DMS79 (cell line): ENCODE measurements at regions not wholly inside any gene's neighbourhood (a gene's known extent, or its start where the extent isn't known, plus 50 kb on each side); places are given as distances from the start of the nearest gene placed in this dataset.
"Not testable (repeated sequence)": the region's sequence is repeated elsewhere in the genome, so short reads cannot be mapped to it uniquely, and the experiment has no call there.

ENCODE experiments used
- DNase-seq: peaks from one replicate; lab custom pipeline; 2025; lab: John Stamatoyannopoulos, UW

GRCh38 chr6:16039892-16040627 lies 88.8 kb upstream of the MYLIP start:
- not testable (repeated sequence) for DNase-seq

DNA sequence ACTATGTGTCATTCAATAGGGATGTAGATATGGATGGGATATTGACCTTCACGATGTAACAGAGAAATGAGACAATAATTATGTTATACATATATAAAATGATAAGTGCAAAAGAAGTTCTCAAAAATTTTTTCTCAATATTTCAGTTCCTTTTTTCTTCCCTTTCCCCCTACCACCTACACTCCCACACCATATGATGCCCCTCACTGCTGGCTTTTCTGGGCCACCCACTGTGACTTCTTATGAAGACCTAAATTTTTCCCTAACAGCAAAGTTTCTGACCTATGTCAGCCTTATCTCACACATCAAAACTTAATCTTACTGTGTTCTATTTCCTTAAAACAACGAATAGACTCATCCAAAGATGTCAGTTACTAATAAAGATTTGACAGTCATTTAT lies 89.9 kb upstream of the MYLIP start:
- DNase-seq = no peak

DNA sequence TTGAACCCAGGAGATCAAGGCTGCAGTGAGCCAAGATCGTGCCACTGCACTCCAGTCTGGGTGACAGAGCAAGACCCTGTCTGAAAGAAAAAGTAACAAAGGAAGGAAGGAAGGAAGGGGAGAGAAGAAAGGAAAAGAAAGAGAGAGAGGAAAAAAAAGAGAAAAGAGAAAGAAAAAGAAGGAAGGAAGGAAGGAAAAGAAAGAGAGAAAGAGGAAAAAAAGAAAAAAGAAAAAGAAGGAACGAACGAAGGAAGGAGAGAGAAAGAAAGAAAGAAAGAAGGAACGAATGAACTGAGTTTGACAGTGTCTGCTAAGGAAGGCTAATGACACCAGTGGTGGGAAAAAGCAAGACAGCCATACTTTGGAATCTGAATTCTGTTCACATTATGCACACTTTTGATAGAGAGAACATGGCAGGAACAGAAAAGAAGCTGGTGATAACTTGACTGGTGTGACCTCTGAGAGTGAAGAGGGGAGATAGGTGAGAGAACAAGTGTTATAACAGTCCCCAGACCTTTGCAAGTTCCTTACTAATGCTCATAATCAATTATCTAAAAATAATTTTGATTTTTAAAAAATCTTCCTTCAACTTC lies 93.3 kb upstream of the MYLIP start:
- no peak for DNase-seq

DNA sequence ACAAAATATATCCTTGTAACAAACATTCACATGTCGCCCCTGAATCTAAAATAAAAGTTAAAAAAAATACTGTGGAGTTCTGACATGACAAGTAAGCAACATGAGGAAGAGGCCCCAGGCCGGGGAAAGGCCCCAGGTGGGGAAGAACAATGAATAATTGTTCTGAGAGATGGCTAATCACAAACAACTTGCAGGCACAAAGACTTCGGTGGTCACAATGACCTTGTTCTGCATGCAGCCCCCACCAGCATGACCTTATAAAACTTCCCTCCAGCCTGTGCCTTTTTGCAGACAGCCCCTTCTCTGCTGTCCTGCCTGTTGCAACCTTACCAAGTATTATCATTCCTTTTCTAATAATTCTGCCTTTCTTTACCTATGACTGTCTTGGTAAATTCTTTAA lies 95.7 kb upstream of the MYLIP start:
- no peak for DNase-seq

DNA sequence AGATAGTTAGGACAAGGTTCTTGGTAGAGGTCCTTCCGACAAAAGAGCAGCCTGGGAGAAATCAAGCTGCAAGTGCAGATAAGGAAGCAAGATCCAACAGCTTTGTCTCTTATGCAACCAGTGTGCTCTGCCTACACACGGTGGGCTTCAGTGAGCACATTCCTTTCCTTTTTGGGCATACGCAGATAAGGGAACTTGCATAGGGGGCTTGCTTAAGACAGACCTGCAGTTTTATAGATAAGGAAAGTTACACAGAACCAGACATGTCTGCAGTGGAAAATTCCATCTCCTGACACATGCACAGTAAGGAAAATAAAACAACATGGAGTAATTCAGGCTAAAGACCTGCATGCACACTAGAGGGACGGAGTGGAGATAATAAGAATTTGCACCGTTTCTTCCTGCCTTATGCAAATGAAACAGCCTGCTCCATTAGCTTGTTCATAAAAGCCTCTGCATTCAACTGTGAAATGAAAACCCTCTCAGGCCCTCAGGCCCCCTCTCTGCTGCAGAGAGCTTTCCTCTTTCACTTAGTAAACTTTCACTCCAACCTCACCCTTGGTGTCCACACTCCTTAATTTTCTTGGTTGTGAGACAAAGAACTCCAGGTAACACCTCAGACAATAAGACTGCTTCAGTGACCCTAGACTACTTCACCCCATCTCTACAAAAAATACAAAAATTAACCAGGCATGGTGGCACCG lies 97.5 kb upstream of the MYLIP start:
- DNase-seq = no peak

- no peak for DNase-seq
Observed at GRCh38 chr6:16028966-16029365, 99.9 kb upstream of the MYLIP start.

DNA sequence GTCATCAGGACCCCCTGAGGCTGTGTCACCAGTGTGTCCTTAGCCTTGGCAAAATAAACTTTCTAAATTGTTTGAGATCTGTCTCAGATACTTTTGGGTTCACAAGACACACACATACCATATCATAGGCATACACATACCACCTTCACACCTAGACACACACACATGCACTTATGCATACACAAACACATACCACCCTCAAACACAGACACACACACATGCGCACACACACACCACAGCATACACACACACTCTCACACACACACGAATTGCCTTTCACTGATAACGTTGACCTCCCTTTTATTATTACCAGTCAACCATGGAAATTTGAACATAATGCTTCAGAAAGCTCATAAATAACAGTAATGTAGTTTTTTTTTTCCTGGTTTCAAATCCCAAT lies 108.6 kb upstream of the MYLIP start:
- no peak for DNase-seq

GRCh38 chr6:16019462-16019861 lies 109.4 kb upstream of the MYLIP start:
- no peak for DNase-seq

DNA sequence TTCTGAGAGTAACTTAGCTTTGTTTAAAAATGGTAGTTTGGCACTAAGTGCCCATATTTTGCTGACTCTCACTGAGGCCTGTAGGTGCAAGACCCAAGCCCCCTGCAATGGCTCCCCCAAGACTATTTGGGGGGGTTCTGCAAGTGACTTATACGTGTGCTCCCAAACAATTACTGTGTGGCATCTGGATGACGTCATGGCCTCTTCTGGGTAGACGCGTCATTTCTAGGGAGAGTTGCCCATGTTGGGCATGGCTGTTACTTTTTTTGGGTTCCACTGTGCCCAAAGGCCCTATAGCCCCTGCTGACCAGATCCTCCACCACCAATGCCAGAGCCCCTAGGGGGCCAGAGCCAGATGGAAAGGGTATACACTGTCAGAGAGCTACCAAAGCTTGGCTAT lies 110.3 kb upstream of the MYLIP start:
- DNase-seq = no peak

GRCh38 chr6:16014325-16014724 lies 114.6 kb upstream of the MYLIP start:
- not testable (repeated sequence) for DNase-seq

DNA sequence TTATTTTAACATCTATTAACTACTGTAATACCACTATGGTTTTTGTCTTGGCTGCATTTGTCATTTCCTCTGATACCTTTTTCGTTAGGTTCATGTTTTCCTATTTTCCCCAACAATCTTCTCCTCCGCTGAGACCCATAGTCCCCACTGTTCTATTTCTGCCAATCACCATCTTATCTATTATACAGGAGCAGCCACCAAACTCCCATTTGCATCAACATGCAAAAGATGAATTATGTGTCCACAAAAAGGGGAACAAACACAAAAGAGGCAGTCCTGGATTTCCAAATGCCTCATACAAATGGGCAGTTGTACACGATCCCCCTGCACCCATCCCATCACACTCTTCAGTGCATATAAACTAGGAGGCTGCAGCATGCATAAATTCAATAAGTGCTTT lies 121.7 kb upstream of the MYLIP start:
- no peak for DNase-seq

GRCh38 chr6:16006681-16007080 lies 122.2 kb upstream of the MYLIP start:
- DNase-seq = no peak

GRCh38 chr6:16004934-16005679 lies 123.8 kb upstream of the MYLIP start:
- DNase-seq = no peak

GRCh38 chr6:16003197-16003491 lies 125.7 kb upstream of the MYLIP start:
- no peak for DNase-seq

DNA sequence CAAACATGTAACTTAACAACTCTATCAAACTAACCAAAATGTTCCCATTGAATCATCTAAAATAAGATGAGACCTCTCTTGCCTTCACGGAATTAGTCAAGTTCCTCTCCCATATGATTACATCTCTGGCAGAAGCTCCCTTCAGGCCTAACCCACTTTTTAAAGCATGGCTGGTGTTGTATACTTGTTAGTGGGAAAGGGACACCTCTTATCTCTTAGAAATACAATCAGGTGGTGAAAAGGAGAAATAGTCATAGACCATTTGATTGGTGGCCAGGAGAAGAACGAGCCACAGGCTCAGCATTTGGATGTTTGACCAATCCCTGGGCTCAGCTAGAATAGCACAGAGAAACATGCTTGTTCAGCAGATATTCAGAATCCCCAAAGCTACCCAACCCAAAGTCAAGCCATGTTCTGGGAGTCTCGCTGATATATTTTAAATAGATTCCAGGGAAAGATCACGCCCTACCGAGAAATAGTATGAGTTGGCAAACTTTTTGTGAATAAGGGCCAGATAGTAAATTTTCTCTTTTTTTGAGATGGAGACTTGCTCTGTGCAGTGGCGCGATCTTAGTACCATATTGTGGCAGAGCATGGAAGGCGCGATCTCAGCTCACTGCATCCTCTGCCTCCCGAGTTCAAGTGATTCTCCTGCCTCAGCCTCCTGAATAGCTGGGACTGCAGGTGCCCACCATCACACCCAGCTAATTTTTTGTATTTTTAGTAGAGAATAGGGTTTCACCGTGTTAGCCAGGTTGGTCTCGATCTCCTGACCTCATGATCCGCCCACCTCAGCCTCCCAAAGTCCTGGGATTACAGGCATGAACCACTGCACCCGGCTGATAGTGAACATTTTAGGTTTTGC lies 126.3 kb upstream of the MYLIP start:
- no peak for DNase-seq

- no peak for DNase-seq
Observed at GRCh38 chr6:16001158-16001557, 127.7 kb upstream of the MYLIP start.

GRCh38 chr6:15999201-15999600 lies 129.7 kb upstream of the MYLIP start:
- DNase-seq = no peak

DNA sequence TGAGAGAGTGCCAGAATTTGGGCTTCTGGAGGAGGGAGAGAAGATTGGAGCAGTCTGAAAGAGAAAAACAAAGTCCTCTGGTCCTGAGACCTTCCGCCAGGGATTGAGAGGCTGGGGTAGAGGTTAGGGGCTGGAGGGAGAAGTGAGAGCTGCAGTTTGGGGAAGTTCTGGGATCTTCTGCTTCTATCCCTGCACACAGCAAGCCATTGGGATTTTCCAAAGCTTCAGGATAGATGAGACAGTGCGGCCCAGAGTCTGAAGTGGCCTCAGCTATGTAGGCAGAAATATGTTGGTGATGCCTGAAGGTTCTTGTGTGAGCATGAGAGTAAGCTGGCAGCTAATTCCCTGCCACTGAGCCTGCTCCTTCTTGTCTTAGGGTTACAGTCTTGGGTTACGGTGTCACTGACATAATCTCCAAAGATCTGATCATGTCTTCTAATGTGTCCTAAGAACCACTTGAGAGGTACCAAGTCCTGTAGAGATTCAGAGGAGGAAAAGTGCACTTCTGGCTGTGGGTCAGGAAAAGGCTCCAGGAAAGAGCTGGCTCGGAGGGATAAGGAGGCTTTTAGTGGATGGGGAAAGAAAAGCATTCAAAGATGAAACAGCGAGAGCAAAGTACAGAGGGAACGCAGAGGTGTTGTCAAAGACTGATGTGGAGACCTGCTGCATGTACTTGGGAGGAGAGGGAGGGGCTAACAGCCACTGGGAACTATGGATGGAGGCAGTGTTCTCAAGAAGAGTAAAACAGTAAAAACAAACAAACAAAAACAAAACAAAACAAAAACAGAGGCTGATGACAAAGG lies 131.1 kb upstream of the MYLIP start:
- DNase-seq = no peak

DNA sequence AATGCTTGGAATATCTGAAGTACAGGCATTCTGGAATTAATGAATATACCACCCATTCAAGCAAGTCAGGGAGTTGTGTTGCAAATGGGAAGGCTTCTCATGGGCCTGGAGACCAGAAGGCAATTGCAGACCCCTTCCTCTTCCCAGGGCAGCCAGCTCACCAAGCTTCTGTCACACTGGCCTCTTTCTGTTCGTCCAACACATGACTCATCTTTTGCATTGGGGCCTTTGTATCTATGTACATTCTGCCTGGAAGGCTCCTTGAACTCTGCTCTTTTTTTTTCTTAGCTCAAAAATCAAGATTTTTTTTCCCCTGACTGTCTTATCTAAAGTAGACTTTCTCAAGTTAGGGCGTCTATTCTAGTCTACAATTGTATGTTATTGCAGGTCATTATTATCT lies 132.9 kb upstream of the MYLIP start:
- no peak for DNase-seq

DNA sequence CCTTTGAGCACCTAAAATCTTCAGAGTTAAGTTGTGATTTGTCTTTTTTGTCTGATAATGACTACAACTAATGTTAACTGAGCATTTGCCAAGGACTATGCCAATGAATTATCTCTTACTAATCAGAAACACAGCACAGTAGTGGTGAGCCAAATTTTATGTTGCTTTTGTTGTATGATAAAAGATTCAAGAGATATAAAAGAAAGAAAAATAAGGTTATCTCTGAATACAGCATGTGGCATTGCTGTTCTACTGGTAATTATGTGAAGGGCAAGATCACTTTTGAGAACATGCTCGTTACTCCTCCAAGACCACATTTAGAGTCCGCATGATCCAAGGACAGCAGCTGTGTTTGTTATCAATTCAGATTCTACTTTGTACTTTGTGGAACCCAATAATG lies 133.4 kb upstream of the MYLIP start:
- DNase-seq = no peak

DNA sequence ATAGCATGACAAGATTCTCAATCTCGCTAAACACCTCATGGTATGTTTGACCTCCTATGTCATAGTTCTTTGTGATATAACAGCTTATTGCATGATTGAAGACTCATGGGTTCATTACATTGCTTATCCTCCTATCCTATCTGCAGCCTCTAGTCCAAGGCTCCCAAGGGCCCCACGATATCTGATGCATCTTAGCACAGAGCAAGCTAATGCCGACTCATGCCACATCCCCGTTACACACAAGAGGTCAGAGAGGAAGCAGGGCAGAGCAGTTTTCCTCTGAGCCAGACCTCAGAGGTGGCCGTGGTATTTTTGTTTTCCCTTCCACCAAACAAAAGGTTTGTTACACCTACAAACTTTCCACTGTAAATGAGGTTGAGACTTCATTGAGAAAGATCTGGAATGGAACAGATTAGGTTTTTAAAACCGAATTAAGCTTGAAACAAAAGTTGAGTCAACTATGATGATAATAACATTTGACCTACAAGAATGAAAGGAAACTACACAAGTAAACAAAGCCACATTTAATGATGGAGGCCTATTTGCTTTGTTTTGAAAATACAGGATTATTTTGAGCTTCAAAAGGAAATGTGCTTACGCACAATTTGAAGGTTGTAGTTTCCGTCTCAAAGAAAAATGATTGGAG lies 133.9 kb upstream of the MYLIP start:
- DNase-seq = no peak
